ENCODE measurements at regions not wholly inside any gene's neighbourhood (a gene's known extent, or its start where the extent isn't known, plus 50 kb on each side); places are given as distances from the start of the nearest gene placed in this dataset.
A peak's percentile ranks its signal among the peaks of the same experiment; 100 is the strongest.
"Not testable (repeated sequence)": the region's sequence is repeated elsewhere in the genome, so short reads cannot be mapped to it uniquely, and the experiment has no call there.

DNA sequence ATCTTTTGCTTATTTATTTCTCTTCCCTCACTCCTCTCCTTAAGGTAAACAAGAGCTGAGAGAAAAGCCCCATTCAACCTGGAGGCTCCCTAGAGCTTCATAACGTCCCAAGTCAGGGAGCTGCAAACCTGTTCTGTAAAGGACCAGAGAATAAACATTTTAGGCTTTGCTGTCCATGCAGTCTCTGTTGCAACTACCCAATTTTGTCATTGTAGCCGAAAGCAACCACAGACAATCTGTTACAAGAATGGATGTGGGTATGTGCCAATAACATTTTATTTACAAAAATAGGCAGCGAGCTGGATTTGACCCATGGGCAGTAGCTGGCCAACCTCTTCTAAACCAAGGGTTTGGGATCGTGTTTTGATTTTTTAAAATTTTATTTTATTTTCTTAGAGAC is 71.3 kb upstream of the TBL1X start:
- Histone ChIP-seq H3K27ac (no peak overlapping the region), H3K4me3 (no peak overlapping the region), H3K27me3 (replicated peaks; ENCODE audit: insufficient read depth) (no peaks in the 10 kb centered on the region), H3K4me1 (replicated peaks) (no peaks in the 10 kb centered on the region), H3K9me3 (no peaks in the 10 kb centered on the region), H3K36me3 (no peaks in the 10 kb centered on the region)
- intact Hi-C loops (cut with DNase I) = no loop called here
- WGBS = 85% methylated on average over 4 of the region's 4 CpGs
- DNase-seq (ENCODE audit: low spot score) = no peak
- TF ChIP-seq POLR2A (IDR thresholded peaks at IDR 0.05) (no peak), POLR2AphosphoS5 (IDR thresholded peaks at IDR 0.05) (no peak)
- TF ChIP-seq, protein P1, sequence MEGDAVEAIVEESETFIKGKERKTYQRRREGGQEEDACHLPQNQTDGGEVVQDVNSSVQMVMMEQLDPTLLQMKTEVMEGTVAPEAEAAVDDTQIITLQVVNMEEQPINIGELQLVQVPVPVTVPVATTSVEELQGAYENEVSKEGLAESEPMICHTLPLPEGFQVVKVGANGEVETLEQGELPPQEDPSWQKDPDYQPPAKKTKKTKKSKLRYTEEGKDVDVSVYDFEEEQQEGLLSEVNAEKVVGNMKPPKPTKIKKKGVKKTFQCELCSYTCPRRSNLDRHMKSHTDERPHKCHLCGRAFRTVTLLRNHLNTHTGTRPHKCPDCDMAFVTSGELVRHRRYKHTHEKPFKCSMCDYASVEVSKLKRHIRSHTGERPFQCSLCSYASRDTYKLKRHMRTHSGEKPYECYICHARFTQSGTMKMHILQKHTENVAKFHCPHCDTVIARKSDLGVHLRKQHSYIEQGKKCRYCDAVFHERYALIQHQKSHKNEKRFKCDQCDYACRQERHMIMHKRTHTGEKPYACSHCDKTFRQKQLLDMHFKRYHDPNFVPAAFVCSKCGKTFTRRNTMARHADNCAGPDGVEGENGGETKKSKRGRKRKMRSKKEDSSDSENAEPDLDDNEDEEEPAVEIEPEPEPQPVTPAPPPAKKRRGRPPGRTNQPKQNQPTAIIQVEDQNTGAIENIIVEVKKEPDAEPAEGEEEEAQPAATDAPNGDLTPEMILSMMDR (IDR thresholded peaks at IDR 0.05) = no peak

DNA sequence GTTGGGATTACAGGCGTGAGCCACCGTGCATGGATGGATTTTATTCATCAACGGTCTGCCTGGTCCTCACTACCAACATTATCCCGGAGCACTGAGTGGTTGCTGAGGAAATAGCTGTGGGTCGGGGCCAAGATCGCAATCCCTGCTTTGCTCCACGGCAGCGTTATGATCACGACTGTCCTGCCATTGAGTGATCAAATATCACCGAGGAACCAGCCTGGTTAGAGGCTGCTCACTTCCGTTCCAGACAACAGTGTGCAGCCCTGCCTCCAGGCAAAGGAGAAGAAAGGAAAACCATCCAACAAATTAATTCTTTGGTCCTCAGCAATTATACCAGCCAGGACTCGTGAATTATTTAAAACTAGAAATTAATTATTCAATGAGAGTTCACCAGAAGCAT is 70.6 kb upstream of the TBL1X start:
- H3K9me3 ChIP-seq = no peaks in the 10 kb centered on the region
- DNase-seq (ENCODE audit: low spot score) = no peak
- TF ChIP-seq POLR2AphosphoS5 (IDR thresholded peaks at IDR 0.05) (no peak), POLR2A (IDR thresholded peaks at IDR 0.05) (no peak)
- TF ChIP-seq, protein P1 (IDR thresholded peaks at IDR 0.05) = no peak
- 42% methylated on average over 7 of the region's 12 CpGs for WGBS
- no peaks in the 10 kb centered on the region for H3K36me3 ChIP-seq
- H3K4me3 ChIP-seq = no peak overlapping the region
- H3K27me3 ChIP-seq (replicated peaks; ENCODE audit: insufficient read depth) = no peaks in the 10 kb centered on the region
- no peak overlapping the region for H3K27ac ChIP-seq
- intact Hi-C loops (cut with DNase I) = no loop called here
- no peaks in the 10 kb centered on the region for H3K4me1 ChIP-seq (replicated peaks)

GRCh38 chrX:9396930-9397329 is 67.9 kb upstream of the TBL1X start:
- Histone ChIP-seq H3K27me3 (replicated peaks; ENCODE audit: insufficient read depth) (no peaks in the 10 kb centered on the region), H3K4me3 (no peak overlapping the region), H3K36me3 (no peaks in the 10 kb centered on the region), H3K27ac (no peak overlapping the region), H3K9me3 (no peaks in the 10 kb centered on the region), H3K4me1 (replicated peaks) (no peaks in the 10 kb centered on the region)
- no peak for DNase-seq (ENCODE audit: low spot score)
- WGBS = 4% methylated on average over 4 of the region's 4 CpGs
- intact Hi-C loops (cut with DNase I) = no loop called here
- TF ChIP-seq POLR2AphosphoS5 (IDR thresholded peaks at IDR 0.05) (no peak), POLR2A (IDR thresholded peaks at IDR 0.05) (no peak)
- TF ChIP-seq, protein P1 (IDR thresholded peaks at IDR 0.05) = no peak

DNA sequence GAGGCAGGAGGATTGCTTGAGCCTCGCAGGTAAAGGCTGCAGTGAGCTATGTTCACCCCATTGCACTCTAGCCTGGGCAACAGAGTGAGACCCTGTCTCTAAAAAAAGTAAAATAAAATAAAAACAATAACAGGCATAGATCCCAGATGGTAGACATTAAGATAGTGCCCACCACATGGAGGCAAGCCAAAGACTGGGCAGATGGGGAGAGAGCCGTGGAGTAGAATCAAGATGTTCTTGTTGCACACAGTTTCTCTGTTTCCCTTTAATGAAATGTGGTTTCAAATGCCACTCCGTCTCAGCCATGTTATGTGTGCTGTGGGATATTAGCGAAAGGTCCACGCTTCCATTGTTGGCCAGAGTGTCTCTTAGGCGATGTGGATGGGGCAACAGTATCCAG is 63.8 kb upstream of the TBL1X start:
- TF ChIP-seq, protein P1 (IDR thresholded peaks at IDR 0.05) = no peak
- no peak for TF ChIP-seq POLR2AphosphoS5 (IDR thresholded peaks at IDR 0.05)
- no peak for TF ChIP-seq POLR2A (IDR thresholded peaks at IDR 0.05)
- Histone ChIP-seq H3K27me3 (replicated peaks; ENCODE audit: insufficient read depth) (no peaks in the 10 kb centered on the region), H3K27ac (no peak overlapping the region), H3K36me3 (no peaks in the 10 kb centered on the region), H3K9me3 (no peaks in the 10 kb centered on the region), H3K4me1 (replicated peaks) (no peaks in the 10 kb centered on the region), H3K4me3 (no peak overlapping the region)
- intact Hi-C loops (cut with DNase I) = no loop called here
- WGBS = 95% methylated on average over 6 of the region's 6 CpGs
- no peak for DNase-seq (ENCODE audit: low spot score)

- no peaks in the 10 kb centered on the region for H3K9me3 ChIP-seq
- 36% methylated on average over 4 of the region's 4 CpGs for WGBS
- no peak for DNase-seq (ENCODE audit: low spot score)
- H3K27me3 ChIP-seq (replicated peaks; ENCODE audit: insufficient read depth) = no peaks in the 10 kb centered on the region
- H3K27ac ChIP-seq = no peak overlapping the region
- no peaks in the 10 kb centered on the region for H3K36me3 ChIP-seq
- no peak overlapping the region for H3K4me3 ChIP-seq
- intact Hi-C loops (cut with DNase I) = no loop called here
- TF ChIP-seq POLR2AphosphoS5 (IDR thresholded peaks at IDR 0.05) (peak; percentile 11), POLR2A (IDR thresholded peaks at IDR 0.05) (no peak)
- no peaks in the 10 kb centered on the region for H3K4me1 ChIP-seq (replicated peaks)
Observed at GRCh38 chrX:9403374-9403773, 61.5 kb upstream of the TBL1X start.

DNA sequence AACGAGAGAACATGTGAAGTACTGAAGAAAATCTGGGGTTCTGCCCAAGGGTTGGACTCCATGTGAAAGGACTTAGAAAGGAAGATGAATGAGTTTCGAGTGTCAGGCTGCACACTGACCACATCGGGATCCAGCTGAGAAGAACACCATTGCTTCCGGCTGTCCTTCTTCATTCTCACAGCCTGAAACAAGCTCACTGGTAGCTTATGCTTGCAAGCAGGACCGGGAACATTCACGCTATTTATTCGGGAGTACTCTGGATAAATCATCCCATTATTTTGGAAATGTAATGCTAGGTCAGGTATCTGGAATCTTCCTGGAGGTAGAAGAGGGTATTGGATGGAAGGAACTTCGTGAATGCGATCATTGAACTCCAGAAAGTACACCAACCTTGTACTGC is 59.2 kb upstream of the TBL1X start:
- H3K27me3 ChIP-seq (replicated peaks; ENCODE audit: insufficient read depth); H3K4me3 ChIP-seq; H3K27ac ChIP-seq; H3K4me1 ChIP-seq (replicated peaks); H3K9me3 ChIP-seq; intact Hi-C loops (cut with DNase I); DNase-seq (ENCODE audit: low spot score); H3K36me3 ChIP-seq: not testable (repeated sequence)
- WGBS = 93% methylated on average over 9 of the region's 9 CpGs

DNA sequence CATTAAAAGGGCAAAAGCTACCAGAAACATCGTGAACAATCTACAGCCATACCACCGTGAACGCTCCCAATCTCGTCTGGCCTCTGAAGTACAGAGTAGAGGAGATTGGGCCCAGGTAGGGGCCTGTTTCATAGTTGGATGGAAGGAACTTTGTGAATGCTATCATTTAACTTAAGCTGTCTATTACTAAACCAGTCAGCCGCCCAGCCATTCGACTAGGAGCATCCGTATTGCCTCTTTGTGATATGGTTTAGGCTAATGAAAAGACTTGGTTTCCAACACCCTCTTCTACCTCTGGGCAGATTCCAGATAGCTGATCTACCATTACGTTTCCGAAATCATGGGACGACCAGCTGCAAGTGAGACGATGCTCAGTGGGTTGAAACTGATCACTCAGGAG is 54.0 kb upstream of the TBL1X start:
- DNase-seq (ENCODE audit: low spot score); H3K9me3 ChIP-seq; H3K27me3 ChIP-seq (replicated peaks; ENCODE audit: insufficient read depth); intact Hi-C loops (cut with DNase I); H3K4me3 ChIP-seq; H3K27ac ChIP-seq; H3K4me1 ChIP-seq (replicated peaks); H3K36me3 ChIP-seq: not testable (repeated sequence)
- 90% methylated on average over 5 of the region's 11 CpGs for WGBS

DNA sequence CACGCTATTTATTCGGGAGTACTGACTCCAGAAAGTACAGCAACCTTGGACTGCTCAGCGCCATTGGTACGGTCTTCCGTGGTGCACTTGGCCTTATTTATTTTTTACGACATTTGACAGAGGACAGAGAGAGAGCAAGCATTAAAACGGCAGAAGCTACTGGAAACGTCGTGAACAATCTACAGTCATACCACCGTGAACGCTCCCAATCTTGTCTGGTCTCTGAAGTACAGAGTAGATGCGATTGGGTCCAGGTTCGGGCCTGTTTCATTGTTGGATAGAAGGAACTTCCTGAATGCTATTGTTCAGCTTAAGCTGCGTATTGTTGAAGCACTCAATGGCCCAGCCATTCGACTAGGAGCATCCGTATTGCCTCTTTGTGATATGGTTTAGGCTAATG is 53.2 kb upstream of the TBL1X start:
- WGBS = 87% methylated on average over 16 of the region's 16 CpGs
- H3K9me3 ChIP-seq; H3K27me3 ChIP-seq (replicated peaks; ENCODE audit: insufficient read depth); H3K36me3 ChIP-seq; H3K4me1 ChIP-seq (replicated peaks); H3K27ac ChIP-seq; DNase-seq (ENCODE audit: low spot score); H3K4me3 ChIP-seq; intact Hi-C loops (cut with DNase I): not testable (repeated sequence)
